RWPE2 (cell line): ENCODE measurements at regions not wholly inside any gene's neighbourhood (a gene's known extent, or its start where the extent isn't known, plus 50 kb on each side); places are given as distances from the start of the nearest gene placed in this dataset.

ENCODE experiments used
- ATAC-seq: fragments of 200-7000 bp; cut with Tn5 transposase; 3 replicates; pipeline ENCODE4 v1.9.1; 2021; ENCODE audit warnings: low read depth
- DNase-seq: peaks from one replicate; pipeline ENCODE4 v3.0.0-alpha.2; 2020; ENCODE audit warnings: low spot score
- H3K27ac ChIP-seq: fragments of 450-650 bp; 2 replicates; pipeline ENCODE4 v1.5.1; 2017; ENCODE audit warnings: mild to moderate bottlenecking; ENCODE audit not compliant: poor library complexity, severe bottlenecking
- H3K27me3 ChIP-seq: fragments of 250-450 bp; sonication (Bioruptor Pico); 2 replicates; pipeline ENCODE4 v1.5.1; 2021; ENCODE audit warnings: mild to moderate bottlenecking, moderate library complexity; ENCODE audit not compliant: insufficient read depth, poor library complexity, severe bottlenecking
- H3K36me3 ChIP-seq: fragments of 250-450 bp; sonication (Bioruptor Pico); 2 replicates; pipeline ENCODE4 v1.5.1; 2020; ENCODE audit warnings: low read depth, mild to moderate bottlenecking, moderate library complexity
- H3K4me1 ChIP-seq: fragments of 250-450 bp; sonication (Bioruptor Pico); 2 replicates; pipeline ENCODE4 v1.5.1; 2021; ENCODE audit warnings: mild to moderate bottlenecking, moderate library complexity; ENCODE audit not compliant: insufficient read depth, poor library complexity, severe bottlenecking
- H3K4me3 ChIP-seq: fragments of 250-450 bp; sonication (Bioruptor Pico); 2 replicates; pipeline ENCODE4 v1.5.1; 2021; ENCODE audit warnings: mild to moderate bottlenecking, moderate library complexity; ENCODE audit not compliant: severe bottlenecking
- H3K9me3 ChIP-seq: fragments of 250-450 bp; sonication (Bioruptor Pico); 2 replicates; pipeline ENCODE4 v1.5.1; 2021; ENCODE audit warnings: mild to moderate bottlenecking, moderate library complexity; ENCODE audit not compliant: severe bottlenecking
- TF ChIP-seq, protein P1 (sequence below): fragments of 450-650 bp; IDR thresholded peaks from one replicate; pipeline ENCODE4 v1.5.1; 2017; ENCODE audit warnings: mild to moderate bottlenecking, moderate library complexity; ENCODE audit not compliant: poor library complexity, severe bottlenecking

DNA sequence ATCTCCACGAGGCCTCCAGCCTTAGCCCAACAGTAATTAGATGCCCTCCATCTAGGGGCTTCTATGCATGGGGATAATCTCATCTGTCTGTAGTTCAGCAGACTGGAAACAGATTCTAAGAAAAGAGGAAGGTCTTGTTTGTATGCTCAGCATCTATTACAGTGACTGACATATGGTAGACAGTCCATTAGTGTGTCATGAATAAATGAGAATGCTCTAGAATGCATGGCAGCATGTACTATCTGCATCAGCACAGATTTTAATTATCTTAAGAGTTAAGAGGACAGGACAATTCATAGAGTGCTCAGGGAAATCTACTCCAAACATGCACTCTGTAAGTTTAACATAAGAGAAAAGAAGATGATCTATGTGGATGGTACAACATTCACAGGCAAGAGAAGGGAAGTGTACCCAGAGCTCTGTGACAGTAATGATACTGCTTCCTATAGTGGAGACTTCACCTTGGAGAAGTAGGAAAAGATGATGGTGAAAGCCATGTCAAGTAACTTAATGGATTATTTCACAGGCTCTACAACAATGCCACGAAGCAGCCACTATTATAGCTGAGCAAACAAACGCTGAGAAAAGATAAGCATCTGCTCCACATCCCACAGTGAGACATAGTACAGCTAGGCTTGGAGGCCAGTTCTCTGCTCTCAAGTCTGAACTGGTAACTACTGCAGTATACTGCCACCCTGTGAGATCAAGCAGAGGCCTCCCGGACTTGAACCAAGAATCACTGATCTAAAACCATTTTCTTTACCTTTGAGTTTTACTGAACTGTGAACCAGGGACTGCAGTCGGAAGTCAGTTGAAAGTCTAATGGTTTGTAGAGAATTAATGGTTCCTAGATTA, 309.2 kb upstream of the SPTLC3 start:
- Histone ChIP-seq H3K27me3 (no peaks in the 10 kb centered on the region), H3K9me3 (no peaks in the 10 kb centered on the region), H3K4me3 (no peak overlapping the region), H3K4me1 (no peaks in the 10 kb centered on the region), H3K27ac (no peak overlapping the region), H3K36me3 (no peaks in the 10 kb centered on the region)
- TF ChIP-seq, protein P1, sequence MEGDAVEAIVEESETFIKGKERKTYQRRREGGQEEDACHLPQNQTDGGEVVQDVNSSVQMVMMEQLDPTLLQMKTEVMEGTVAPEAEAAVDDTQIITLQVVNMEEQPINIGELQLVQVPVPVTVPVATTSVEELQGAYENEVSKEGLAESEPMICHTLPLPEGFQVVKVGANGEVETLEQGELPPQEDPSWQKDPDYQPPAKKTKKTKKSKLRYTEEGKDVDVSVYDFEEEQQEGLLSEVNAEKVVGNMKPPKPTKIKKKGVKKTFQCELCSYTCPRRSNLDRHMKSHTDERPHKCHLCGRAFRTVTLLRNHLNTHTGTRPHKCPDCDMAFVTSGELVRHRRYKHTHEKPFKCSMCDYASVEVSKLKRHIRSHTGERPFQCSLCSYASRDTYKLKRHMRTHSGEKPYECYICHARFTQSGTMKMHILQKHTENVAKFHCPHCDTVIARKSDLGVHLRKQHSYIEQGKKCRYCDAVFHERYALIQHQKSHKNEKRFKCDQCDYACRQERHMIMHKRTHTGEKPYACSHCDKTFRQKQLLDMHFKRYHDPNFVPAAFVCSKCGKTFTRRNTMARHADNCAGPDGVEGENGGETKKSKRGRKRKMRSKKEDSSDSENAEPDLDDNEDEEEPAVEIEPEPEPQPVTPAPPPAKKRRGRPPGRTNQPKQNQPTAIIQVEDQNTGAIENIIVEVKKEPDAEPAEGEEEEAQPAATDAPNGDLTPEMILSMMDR = no peak
- DNase-seq (no peak), ATAC-seq (no peak; the same call in 2 of the 3 replicates)

DNA sequence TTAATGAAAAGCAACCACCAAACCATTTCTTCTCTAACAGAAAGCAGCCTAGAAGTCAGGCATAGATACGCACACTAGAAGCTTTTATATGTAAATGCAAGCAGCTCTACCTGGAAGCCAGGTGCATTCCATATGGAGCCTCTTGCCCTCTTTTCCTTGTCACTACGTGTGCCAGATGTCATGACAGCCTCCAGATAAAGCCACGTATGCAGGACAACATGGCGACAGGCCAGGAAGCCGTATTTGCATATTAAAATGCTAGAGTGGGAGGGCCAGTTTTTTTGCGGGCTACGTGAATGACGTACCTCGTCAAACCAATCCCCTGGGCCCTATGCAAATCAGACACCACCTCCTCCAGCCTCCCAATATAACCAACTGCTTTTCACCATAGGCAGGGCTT, 308.1 kb upstream of the SPTLC3 start:
- no peak for ATAC-seq
- TF ChIP-seq, protein P1 = no peak
- H3K36me3 ChIP-seq = no peaks in the 10 kb centered on the region
- H3K4me1 ChIP-seq = no peaks in the 10 kb centered on the region
- H3K27me3 ChIP-seq = no peaks in the 10 kb centered on the region
- no peak for DNase-seq
- H3K4me3 ChIP-seq = no peak overlapping the region
- no peak overlapping the region for H3K27ac ChIP-seq
- H3K9me3 ChIP-seq = no peaks in the 10 kb centered on the region

DNA sequence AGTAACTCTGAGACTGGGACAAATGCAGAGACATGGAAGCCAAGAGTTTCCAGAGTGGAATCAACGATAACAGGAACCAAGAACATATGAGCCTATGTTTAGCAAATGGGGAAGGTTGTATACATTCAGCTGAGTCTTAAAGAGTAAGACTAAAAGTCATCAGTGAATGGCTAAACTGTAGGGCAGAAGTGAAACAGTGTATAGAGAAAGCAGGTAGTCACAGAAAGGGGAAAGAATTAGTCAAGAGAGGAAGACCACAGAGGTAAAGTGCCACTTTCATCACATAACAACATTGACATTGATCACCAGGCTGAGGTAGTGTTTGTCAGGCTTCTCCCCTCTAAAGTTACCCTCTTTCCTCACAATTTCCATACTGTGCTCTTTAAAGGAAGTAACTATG, 306.5 kb upstream of the SPTLC3 start:
- H3K36me3 ChIP-seq = no peaks in the 10 kb centered on the region
- no peaks in the 10 kb centered on the region for H3K9me3 ChIP-seq
- no peak for DNase-seq
- TF ChIP-seq, protein P1 = no peak
- peaks cover under 1% of the 10 kb centered on the region for H3K27me3 ChIP-seq
- no peak overlapping the region for H3K4me3 ChIP-seq
- no peak for ATAC-seq
- H3K4me1 ChIP-seq = no peaks in the 10 kb centered on the region
- H3K27ac ChIP-seq = no peak overlapping the region

DNA sequence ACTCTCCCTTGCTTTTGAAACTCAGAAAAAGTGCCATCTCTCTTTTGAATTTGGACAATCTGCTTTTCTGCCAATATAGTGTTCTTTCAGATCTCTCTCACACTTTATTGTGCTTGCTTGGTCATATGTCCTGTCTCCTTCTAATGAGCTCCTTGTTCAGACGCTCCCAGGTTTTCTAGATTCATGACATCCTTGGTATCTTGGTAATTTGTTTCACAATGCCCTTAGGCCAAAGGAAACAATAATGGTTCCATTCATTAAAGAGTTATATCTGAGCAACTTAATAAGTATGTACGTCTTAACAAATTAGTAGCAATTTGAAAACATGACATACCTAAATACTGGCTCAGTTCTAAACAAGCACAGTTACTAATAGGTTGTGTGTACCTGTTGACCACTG, 293.4 kb upstream of the SPTLC3 start:
- no peak overlapping the region for H3K27ac ChIP-seq
- no peak for DNase-seq
- no peaks in the 10 kb centered on the region for H3K27me3 ChIP-seq
- no peak overlapping the region for H3K4me3 ChIP-seq
- TF ChIP-seq, protein P1 = no peak
- H3K4me1 ChIP-seq = no peaks in the 10 kb centered on the region
- H3K9me3 ChIP-seq = no peaks in the 10 kb centered on the region
- ATAC-seq = no peak
- H3K36me3 ChIP-seq = no peaks in the 10 kb centered on the region
